GM23248 (cell line): ENCODE measurements at regions not wholly inside any gene's neighbourhood (a gene's known extent, or its start where the extent isn't known, plus 50 kb on each side); places are given as distances from the start of the nearest gene placed in this dataset.

Experiments used
- EZH2 ChIP-seq: fragments of 200-600 bp; sonication (generic); IDR thresholded peaks from 2 replicates; pipeline ENCODE4 v1.6.1; 2018; ENCODE audit warnings: antibody characterized with exemption, mild to moderate bottlenecking; ENCODE audit not compliant: insufficient read depth, poor library complexity, severe bottlenecking
- EZH2phosphoT487 ChIP-seq: fragments of 200-600 bp; sonication (generic); IDR thresholded peaks from 2 replicates; pipeline ENCODE4 v1.6.1; 2018; ENCODE audit warnings: antibody characterized with exemption, moderate library complexity, mild to moderate bottlenecking, low read depth; ENCODE audit not compliant: insufficient read depth

- TF ChIP-seq EZH2 (no peak), EZH2phosphoT487 (no peak)
Observed at GRCh38 chr5:13501176-13501575, 443.3 kb downstream of the DNAH5 start.
